ENCODE measurements at regions not wholly inside any gene's neighbourhood (a gene's known extent, or its start where the extent isn't known, plus 50 kb on each side); places are given as distances from the start of the nearest gene placed in this dataset.
"Not testable (repeated sequence)": the region's sequence is repeated elsewhere in the genome, so short reads cannot be mapped to it uniquely, and the experiment has no call there.

- Mint-ChIP-seq H3K27ac (no peak overlapping the region), H3K36me3 (no peaks in the 10 kb centered on the region), H3K27me3 (no peaks in the 10 kb centered on the region), H3K9me3 (no peaks in the 10 kb centered on the region), H3K4me3 (no peak overlapping the region), H3K4me1 (no peaks in the 10 kb centered on the region)
- CTCF ChIA-PET: no interaction called here
- DNase-seq: no peak
Observed at GRCh38 chr6:140276133-140276532, 901.7 kb upstream of the CITED2 start.

GRCh38 chr6:140275725-140276124 is 901.3 kb upstream of the CITED2 start:
- H3K27ac Mint-ChIP-seq: no peak overlapping the region
- H3K27me3 Mint-ChIP-seq: no peaks in the 10 kb centered on the region
- DNase-seq: no peak
- no peaks in the 10 kb centered on the region for H3K9me3 Mint-ChIP-seq
- no peak overlapping the region for H3K4me3 Mint-ChIP-seq
- no peaks in the 10 kb centered on the region for H3K36me3 Mint-ChIP-seq
- no peaks in the 10 kb centered on the region for H3K4me1 Mint-ChIP-seq
- CTCF ChIA-PET: no interaction called here

- no peaks in the 10 kb centered on the region for H3K9me3 Mint-ChIP-seq
- H3K4me1 Mint-ChIP-seq: no peaks in the 10 kb centered on the region
- H3K27me3 Mint-ChIP-seq: no peaks in the 10 kb centered on the region
- CTCF ChIA-PET: no interaction called here
- H3K27ac Mint-ChIP-seq: no peak overlapping the region
- H3K4me3 Mint-ChIP-seq: no peak overlapping the region
- DNase-seq: no peak
- no peaks in the 10 kb centered on the region for H3K36me3 Mint-ChIP-seq
Observed at GRCh38 chr6:140274548-140274947, 900.1 kb upstream of the CITED2 start.

GRCh38 chr6:140271759-140272377 is 897.4 kb upstream of the CITED2 start:
- CTCF ChIA-PET: no interaction called here
- no peaks in the 10 kb centered on the region for H3K27me3 Mint-ChIP-seq
- H3K4me1 Mint-ChIP-seq: no peaks in the 10 kb centered on the region
- H3K9me3 Mint-ChIP-seq: no peaks in the 10 kb centered on the region
- H3K4me3 Mint-ChIP-seq: no peak overlapping the region
- DNase-seq: no peak
- H3K36me3 Mint-ChIP-seq: no peaks in the 10 kb centered on the region
- H3K27ac Mint-ChIP-seq: no peak overlapping the region

GRCh38 chr6:140269591-140270165 is 895.2 kb upstream of the CITED2 start:
- H3K27ac Mint-ChIP-seq: no peak overlapping the region
- DNase-seq: no peak
- H3K4me3 Mint-ChIP-seq: no peak overlapping the region
- CTCF ChIA-PET: no interaction called here
- H3K36me3 Mint-ChIP-seq: no peaks in the 10 kb centered on the region
- H3K9me3 Mint-ChIP-seq: no peaks in the 10 kb centered on the region
- no peaks in the 10 kb centered on the region for H3K4me1 Mint-ChIP-seq
- no peaks in the 10 kb centered on the region for H3K27me3 Mint-ChIP-seq

- Mint-ChIP-seq H3K9me3 (no peaks in the 10 kb centered on the region), H3K27me3 (no peaks in the 10 kb centered on the region), H3K4me1 (no peaks in the 10 kb centered on the region), H3K4me3 (no peak overlapping the region), H3K36me3 (no peaks in the 10 kb centered on the region), H3K27ac (no peak overlapping the region)
- CTCF ChIA-PET: no interaction called here
- no peak for DNase-seq
Observed at GRCh38 chr6:140264431-140264830, 890.0 kb upstream of the CITED2 start.

GRCh38 chr6:140258302-140258701 is 883.9 kb upstream of the CITED2 start:
- H3K9me3 Mint-ChIP-seq, H3K27ac Mint-ChIP-seq, H3K4me1 Mint-ChIP-seq, H3K36me3 Mint-ChIP-seq, CTCF ChIA-PET, H3K4me3 Mint-ChIP-seq, DNase-seq, H3K27me3 Mint-ChIP-seq: not testable (repeated sequence)

- no peak overlapping the region for H3K27ac Mint-ChIP-seq
Observed at GRCh38 chr6:140256248-140256647, 881.8 kb upstream of the CITED2 start.

GRCh38 chr6:140253096-140253495 is 878.6 kb upstream of the CITED2 start:
- CTCF ChIA-PET: no interaction called here
- Mint-ChIP-seq H3K4me1 (no peaks in the 10 kb centered on the region), H3K9me3 (no peaks in the 10 kb centered on the region), H3K27ac (no peak overlapping the region), H3K27me3 (no peaks in the 10 kb centered on the region), H3K4me3 (no peak overlapping the region), H3K36me3 (no peaks in the 10 kb centered on the region)
- no peak for DNase-seq

More at GRCh38 chr6:140256248-140256647, 881.8 kb upstream of the CITED2 start:
- no peak for DNase-seq
- no peaks in the 10 kb centered on the region for H3K9me3 Mint-ChIP-seq
- H3K4me1 Mint-ChIP-seq: no peaks in the 10 kb centered on the region
- H3K36me3 Mint-ChIP-seq: no peaks in the 10 kb centered on the region
- CTCF ChIA-PET: no interaction called here
- H3K27me3 Mint-ChIP-seq: no peaks in the 10 kb centered on the region
- H3K4me3 Mint-ChIP-seq: no peak overlapping the region

GRCh38 chr6:140252099-140252498 is 877.7 kb upstream of the CITED2 start:
- Mint-ChIP-seq H3K9me3 (no peaks in the 10 kb centered on the region), H3K27me3 (no peaks in the 10 kb centered on the region), H3K36me3 (no peaks in the 10 kb centered on the region), H3K4me1 (no peaks in the 10 kb centered on the region), H3K4me3 (no peak overlapping the region), H3K27ac (no peak overlapping the region)
- no peak for DNase-seq
- CTCF ChIA-PET: no interaction called here

GRCh38 chr6:140245296-140246040 is 871.0 kb upstream of the CITED2 start:
- Mint-ChIP-seq H3K9me3 (no peaks in the 10 kb centered on the region), H3K36me3 (no peaks in the 10 kb centered on the region), H3K27ac (no peak overlapping the region), H3K27me3 (no peaks in the 10 kb centered on the region), H3K4me1 (no peaks in the 10 kb centered on the region), H3K4me3 (no peak overlapping the region)
- CTCF ChIA-PET: interaction anchor here (1.2 kb wide), 1 partner anchor 9 kb away, joined by 3 read pairs; no protein-coding TSS in a partner anchor
- DNase-seq: no peak

GRCh38 chr6:140237251-140237650 is 862.8 kb upstream of the CITED2 start:
- CTCF ChIA-PET: no interaction called here
- H3K4me3 Mint-ChIP-seq: no peak overlapping the region
- H3K27ac Mint-ChIP-seq: no peak overlapping the region
- no peaks in the 10 kb centered on the region for H3K27me3 Mint-ChIP-seq
- no peaks in the 10 kb centered on the region for H3K36me3 Mint-ChIP-seq
- H3K4me1 Mint-ChIP-seq: no peaks in the 10 kb centered on the region
- peaks cover 4% of the 10 kb centered on the region for H3K9me3 Mint-ChIP-seq
- DNase-seq: no peak

- Mint-ChIP-seq H3K9me3 (peaks cover 8% of the 10 kb centered on the region), H3K27me3 (no peaks in the 10 kb centered on the region), H3K4me3 (no peak overlapping the region), H3K27ac (no peak overlapping the region), H3K36me3 (no peaks in the 10 kb centered on the region), H3K4me1 (no peaks in the 10 kb centered on the region)
- DNase-seq: no peak
- CTCF ChIA-PET: no interaction called here
Observed at GRCh38 chr6:140236732-140237131, 862.3 kb upstream of the CITED2 start.

GRCh38 chr6:140230282-140230681 is 855.8 kb upstream of the CITED2 start:
- H3K27me3 Mint-ChIP-seq: no peaks in the 10 kb centered on the region
- no peaks in the 10 kb centered on the region for H3K36me3 Mint-ChIP-seq
- peaks cover 8% of the 10 kb centered on the region for H3K9me3 Mint-ChIP-seq
- DNase-seq: no peak
- H3K27ac Mint-ChIP-seq: no peak overlapping the region
- H3K4me3 Mint-ChIP-seq: no peak overlapping the region
- CTCF ChIA-PET: interaction anchor here (1.4 kb wide), 1 partner anchor 17 kb away, joined by 3 read pairs; no protein-coding TSS in a partner anchor
- no peaks in the 10 kb centered on the region for H3K4me1 Mint-ChIP-seq

- no peak overlapping the region for H3K27ac Mint-ChIP-seq
- peaks cover 8% of the 10 kb centered on the region for H3K9me3 Mint-ChIP-seq
- H3K4me1 Mint-ChIP-seq: no peaks in the 10 kb centered on the region
- no peaks in the 10 kb centered on the region for H3K36me3 Mint-ChIP-seq
- no peak for DNase-seq
- H3K4me3 Mint-ChIP-seq: no peak overlapping the region
- CTCF ChIA-PET: no interaction called here
- H3K27me3 Mint-ChIP-seq: no peaks in the 10 kb centered on the region
Observed at GRCh38 chr6:140228491-140228890, 854.0 kb upstream of the CITED2 start.
